AG10803 (cell line): ENCODE measurements at regions not wholly inside any gene's neighbourhood (a gene's known extent, or its start where the extent isn't known, plus 50 kb on each side); places are given as distances from the start of the nearest gene placed in this dataset.
A peak's percentile ranks its signal among the peaks of the same experiment; 100 is the strongest.

Experiments
- DNase-seq: peaks from one replicate; pipeline ENCODE4 v3.0.0; 2010; ENCODE audit warnings: low read depth
- H3K4me3 ChIP-seq: 2 replicates; pipeline ENCODE4 v1.5.1; 2011; ENCODE audit warnings: mild to moderate bottlenecking, low read length, control low read depth
- TF ChIP-seq, protein P1 (sequence below): conservative IDR thresholded peaks from 2 replicates; pipeline ENCODE4 v1.5.1; 2011; ENCODE audit warnings: mild to moderate bottlenecking, low read length, control low read depth, inconsistent platforms

DNA sequence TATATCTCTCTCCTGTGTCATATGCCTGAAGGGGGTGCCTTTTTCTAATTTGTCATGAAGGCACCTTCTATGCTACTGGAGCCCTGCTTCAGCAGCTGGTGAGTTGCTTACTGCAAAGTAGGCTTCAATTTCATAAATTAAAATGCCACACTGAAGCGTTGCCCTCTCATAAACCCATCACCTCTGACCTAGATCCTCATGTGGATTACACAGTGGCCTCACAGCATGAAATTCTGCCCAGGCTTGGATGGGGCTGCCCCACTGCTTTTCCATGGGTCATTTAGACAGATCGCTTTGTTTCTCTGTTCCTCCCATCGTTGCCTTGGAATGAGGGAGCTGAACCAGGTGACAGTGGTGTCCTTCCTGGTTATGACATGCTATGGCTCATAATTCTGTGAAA lies 131.2 kb downstream of the RPL22L1 start:
- DNase-seq: no peak
- no peak overlapping the region for H3K4me3 ChIP-seq

DNA sequence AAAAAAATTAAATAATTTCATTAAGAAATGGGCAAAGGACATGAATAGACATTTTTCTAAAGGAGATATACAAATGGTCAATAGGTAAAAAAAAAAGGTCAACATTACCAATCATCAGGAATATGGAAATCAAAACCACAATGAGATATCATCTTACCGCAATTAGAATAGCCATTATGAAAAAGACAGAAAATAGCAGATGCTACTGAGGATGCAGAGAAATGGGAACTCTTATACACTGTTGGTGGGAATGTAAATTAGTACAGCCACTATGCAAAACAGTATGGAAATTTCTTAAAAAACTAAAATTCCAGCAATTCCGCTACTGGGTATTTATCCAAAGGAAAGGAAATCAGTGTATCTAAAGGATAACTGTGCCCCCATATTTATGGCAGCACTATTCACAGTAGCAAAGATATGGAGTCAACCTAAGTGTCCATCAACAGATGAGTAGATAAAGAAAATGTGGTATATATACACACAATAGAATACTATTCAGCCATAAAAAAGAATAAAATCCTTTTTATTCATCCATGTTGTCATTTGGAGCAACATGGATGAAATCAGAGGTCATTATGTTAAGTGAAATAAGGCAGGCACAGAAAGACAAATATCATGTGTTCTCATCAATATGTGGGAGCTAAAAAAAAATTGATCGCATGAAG lies 132.4 kb downstream of the RPL22L1 start:
- H3K4me3 ChIP-seq: no peak overlapping the region
- TF ChIP-seq, protein P1, sequence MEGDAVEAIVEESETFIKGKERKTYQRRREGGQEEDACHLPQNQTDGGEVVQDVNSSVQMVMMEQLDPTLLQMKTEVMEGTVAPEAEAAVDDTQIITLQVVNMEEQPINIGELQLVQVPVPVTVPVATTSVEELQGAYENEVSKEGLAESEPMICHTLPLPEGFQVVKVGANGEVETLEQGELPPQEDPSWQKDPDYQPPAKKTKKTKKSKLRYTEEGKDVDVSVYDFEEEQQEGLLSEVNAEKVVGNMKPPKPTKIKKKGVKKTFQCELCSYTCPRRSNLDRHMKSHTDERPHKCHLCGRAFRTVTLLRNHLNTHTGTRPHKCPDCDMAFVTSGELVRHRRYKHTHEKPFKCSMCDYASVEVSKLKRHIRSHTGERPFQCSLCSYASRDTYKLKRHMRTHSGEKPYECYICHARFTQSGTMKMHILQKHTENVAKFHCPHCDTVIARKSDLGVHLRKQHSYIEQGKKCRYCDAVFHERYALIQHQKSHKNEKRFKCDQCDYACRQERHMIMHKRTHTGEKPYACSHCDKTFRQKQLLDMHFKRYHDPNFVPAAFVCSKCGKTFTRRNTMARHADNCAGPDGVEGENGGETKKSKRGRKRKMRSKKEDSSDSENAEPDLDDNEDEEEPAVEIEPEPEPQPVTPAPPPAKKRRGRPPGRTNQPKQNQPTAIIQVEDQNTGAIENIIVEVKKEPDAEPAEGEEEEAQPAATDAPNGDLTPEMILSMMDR: no peak
- DNase-seq: no peak

More for the DNA sequence above, 131.2 kb downstream of the RPL22L1 start:
- TF ChIP-seq, protein P1: no peak

DNA sequence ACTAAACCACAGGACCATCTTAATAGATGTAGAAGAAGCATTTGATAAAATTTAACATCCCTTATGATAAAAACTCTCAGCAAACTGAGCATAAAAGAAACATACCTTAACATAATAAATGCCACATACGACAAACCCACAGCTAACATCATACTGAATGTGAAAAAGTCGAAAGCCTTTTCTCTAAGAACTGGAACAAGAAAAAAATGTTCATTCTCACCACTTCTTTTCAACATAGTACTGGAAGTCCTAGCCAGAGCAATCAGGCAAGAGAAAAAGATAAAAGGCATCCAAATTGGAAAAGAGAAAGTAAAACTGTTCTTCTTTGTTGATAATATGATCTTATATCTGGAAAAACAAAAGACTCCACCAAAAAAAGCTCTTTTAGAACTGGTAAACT lies 134.2 kb downstream of the RPL22L1 start:
- DNase-seq: no peak

DNA sequence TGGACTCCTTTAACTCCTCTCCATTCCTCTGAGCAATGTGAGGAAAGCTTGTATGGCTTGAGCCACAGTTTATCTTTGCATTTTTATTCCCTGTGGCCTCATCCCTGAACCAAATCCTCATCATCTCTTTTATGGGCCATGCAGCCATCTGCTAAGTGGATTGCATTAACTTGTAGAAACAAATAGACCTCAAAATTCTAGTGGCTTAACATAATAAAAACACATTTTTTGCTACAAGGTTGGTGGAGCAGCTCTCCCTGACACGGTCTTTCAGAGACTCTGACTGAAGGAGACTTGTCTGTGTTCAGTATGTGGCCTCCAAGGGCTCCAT lies 135.3 kb downstream of the RPL22L1 start:
- DNase-seq: peak; percentile 62
- TF ChIP-seq, protein P1: no peak

More for the DNA sequence above, 134.2 kb downstream of the RPL22L1 start:
- 0 out of 2 replicates have a peak overlapping the region, but pooled peaks have one; percentile 12 for H3K4me3 ChIP-seq
- TF ChIP-seq, protein P1: no peak

DNA sequence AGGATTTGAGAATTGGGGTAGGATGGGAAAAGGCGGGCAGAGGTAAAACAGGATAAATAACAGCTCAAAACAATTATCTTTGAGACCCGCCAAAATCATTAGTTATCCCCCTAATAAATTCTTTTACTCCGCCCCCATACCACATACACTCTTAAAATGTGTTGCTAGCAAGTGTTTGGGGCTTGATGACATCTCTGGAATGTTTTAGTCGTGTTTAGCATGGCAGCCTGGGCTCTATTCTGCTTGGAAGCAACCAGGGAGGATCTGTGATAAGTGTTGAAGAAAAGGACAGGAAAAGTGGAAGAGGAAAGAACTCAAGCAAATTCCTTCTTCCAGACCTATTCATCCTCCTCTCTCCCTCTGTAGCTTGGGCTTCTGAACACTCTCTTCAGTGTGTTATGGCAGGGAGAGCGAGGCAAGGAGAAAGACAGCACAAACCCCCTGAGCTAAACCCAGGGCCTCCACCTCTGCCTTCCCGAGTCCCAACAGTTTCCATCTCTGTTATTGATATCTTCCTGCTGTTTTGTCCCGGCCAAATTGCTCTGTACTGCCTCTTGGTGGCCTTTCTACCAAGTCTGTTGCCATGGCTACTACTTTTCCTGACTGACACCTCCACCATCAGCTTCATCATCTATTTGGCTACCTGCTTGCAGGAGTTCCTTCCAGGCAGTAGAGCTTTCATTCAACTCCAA lies 135.8 kb downstream of the RPL22L1 start:
- no peak for DNase-seq
- TF ChIP-seq, protein P1: no peak
- no peak overlapping the region for H3K4me3 ChIP-seq

More for the DNA sequence above, 135.3 kb downstream of the RPL22L1 start:
- no peak overlapping the region for H3K4me3 ChIP-seq

DNA sequence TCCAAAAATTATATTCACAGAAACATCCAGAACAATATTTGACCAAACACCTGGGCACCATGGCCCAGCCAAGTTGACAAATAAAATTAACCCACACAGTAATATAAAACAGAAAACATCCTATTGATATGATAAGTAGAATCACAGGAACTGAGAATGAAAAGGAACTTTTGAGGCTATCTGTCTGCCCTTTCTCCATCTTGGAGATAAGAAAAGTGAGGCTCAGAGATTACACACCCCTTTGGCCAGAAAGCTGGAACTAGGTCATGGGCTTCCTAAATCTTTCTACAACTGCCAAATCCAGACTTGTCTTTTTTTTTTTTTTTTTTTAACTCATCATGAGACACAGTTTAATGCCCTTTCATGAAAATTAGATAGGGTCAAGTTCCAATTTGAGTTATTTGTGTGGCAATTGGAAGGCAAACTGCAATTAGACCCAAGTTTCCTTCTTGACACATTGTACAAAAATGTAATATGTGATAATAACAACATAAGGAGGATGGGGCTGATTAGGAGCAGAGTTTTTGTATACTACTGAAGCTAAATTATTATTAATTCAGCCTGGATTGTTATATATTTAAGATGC lies 137.2 kb downstream of the RPL22L1 start:
- DNase-seq: peak; percentile 64
- TF ChIP-seq, protein P1: no peak
- H3K4me3 ChIP-seq: no peak overlapping the region
